Small intestine (tissue), 7 donors: ENCODE measurements at regions not wholly inside any gene's neighbourhood (a gene's known extent, or its start where the extent isn't known, plus 50 kb on each side); places are given as distances from the start of the nearest gene placed in this dataset.

Experiments
- DNase-seq, 2 donors: peaks; one replicate each; pipeline versions ENCODE4 v3.0.0 to v3.0.0-alpha.2; 2013
- FAIRE-seq: peaks from 2 replicates; lab custom pipeline; 2012; peaks lifted over from hg19 to GRCh38; lab: Jason Lieb, UNC
- H3K27ac ChIP-seq, 3 donors: one replicate each; pipeline ENCODE4 v1.5.1; 2013; ENCODE audit warnings: low read length in 2 of 3, mild to moderate bottlenecking in 2 of 3, control low read depth in 1 of 3, inconsistent platforms in 1 of 3, low read depth in 1 of 3, moderate library complexity in 1 of 3
- H3K27me3 ChIP-seq, 3 donors: one replicate each; pipeline ENCODE4 v1.6.1; 2013; ENCODE audit warnings: low read length in 3 of 3, inconsistent platforms in 1 of 3; ENCODE audit not compliant: control insufficient read depth in 3 of 3, insufficient read depth in 3 of 3
- H3K36me3 ChIP-seq, 3 donors: one replicate each; pipeline ENCODE4 v1.6.1; 2013; ENCODE audit warnings: low read length in 3 of 3, inconsistent platforms in 1 of 3, low read depth in 1 of 3, mild to moderate bottlenecking in 1 of 3, moderate library complexity in 1 of 3; ENCODE audit not compliant: control insufficient read depth in 3 of 3, insufficient read depth in 2 of 3
- H3K4me1 ChIP-seq, 3 donors: one replicate each; pipeline ENCODE4 v1.6.1; 2013; ENCODE audit warnings: low read length in 2 of 3, inconsistent platforms in 1 of 3, low read depth in 1 of 3, mild to moderate bottlenecking in 1 of 3, moderate library complexity in 1 of 3; ENCODE audit not compliant: control insufficient read depth in 3 of 3, insufficient read depth in 2 of 3
- H3K4me3 ChIP-seq, 3 donors: one replicate each; pipeline ENCODE4 v1.5.1; 2013; ENCODE audit warnings: low read length in 3 of 3, control low read depth in 1 of 3, inconsistent platforms in 1 of 3, low read depth in 1 of 3, mild to moderate bottlenecking in 1 of 3, moderate library complexity in 1 of 3
- H3K9me3 ChIP-seq, 2 donors: one replicate each; pipeline ENCODE4 v1.6.1; 2013; ENCODE audit warnings: low read depth in 1 of 2, low read length in 1 of 2; ENCODE audit not compliant: control insufficient read depth in 2 of 2, insufficient read depth in 1 of 2
- WGBS, 3 donors: extraction: QIAGEN DNeasy Blood & Tissue Kit; methylation state at CpG; one replicate each; pipeline ENCODE4 v1.1.7; 2013; 5-methylcytosine and 5-hydroxymethylcytosine counted together
- donor health status: healthy with polysubstance abuse.
- donor health status: control.
- donor health status: control.
- donor health status: Bipolar disorder and iron deficiency.
- donor health status: healthy.

- peaks cover 0 to 16% of the 10 kb centered on the region in 2 donors for H3K9me3 ChIP-seq
- no peaks in the 10 kb centered on the region for H3K27me3 ChIP-seq
- H3K4me1 ChIP-seq: no peaks in the 10 kb centered on the region
- no peak overlapping the region for H3K4me3 ChIP-seq
- no peak overlapping the region for H3K27ac ChIP-seq
- FAIRE-seq (no peak), DNase-seq (no peak)
- no peaks in the 10 kb centered on the region for H3K36me3 ChIP-seq
- 0 to 26% (median 13%) methylated on average over 1 of the region's 1 CpG for WGBS, 3 donors
Observed at GRCh38 chr5:21067724-21068123, 1079.7 kb upstream of the CDH18 start.

GRCh38 chr5:21063146-21063545 is 1075.1 kb upstream of the CDH18 start:
- WGBS, 3 donors: 75 to 84% (median 78%) methylated on average over 3 of the region's 3 CpGs

GRCh38 chr5:21058289-21058688 is 1070.3 kb upstream of the CDH18 start:
- H3K27ac ChIP-seq: no peak overlapping the region
- H3K36me3 ChIP-seq: no peaks in the 10 kb centered on the region
- peaks cover 4 to 14% of the 10 kb centered on the region in 2 donors for H3K9me3 ChIP-seq
- H3K4me3 ChIP-seq: no peak overlapping the region
- no peaks in the 10 kb centered on the region for H3K27me3 ChIP-seq
- DNase-seq: no peak
- H3K4me1 ChIP-seq: no peaks in the 10 kb centered on the region
- WGBS, 3 donors: 82 to 88% (median 85%) methylated on average over 5 of the region's 5 CpGs
- FAIRE-seq: no peak

More at GRCh38 chr5:21063146-21063545, 1075.1 kb upstream of the CDH18 start:
- Histone ChIP-seq H3K4me3 (no peak overlapping the region), H3K27ac (no peak overlapping the region), H3K9me3 (peaks cover 4 to 24% of the 10 kb centered on the region in 2 donors), H3K4me1 (no peaks in the 10 kb centered on the region), H3K36me3 (no peaks in the 10 kb centered on the region), H3K27me3 (no peaks in the 10 kb centered on the region)
- FAIRE-seq: no peak
- DNase-seq: no peak

- no peak for FAIRE-seq
- WGBS, 3 donors: 87 to 90% (median 88%) methylated on average over 1 of the region's 1 CpG
- Histone ChIP-seq H3K36me3 (no peaks in the 10 kb centered on the region), H3K4me1 (no peaks in the 10 kb centered on the region), H3K27me3 (no peaks in the 10 kb centered on the region), H3K9me3 (no peaks in the 10 kb centered on the region), H3K27ac (no peak overlapping the region), H3K4me3 (no peak overlapping the region)
- no peak for DNase-seq
Observed at GRCh38 chr5:21051945-21052344, 1063.9 kb upstream of the CDH18 start.

- no peak for FAIRE-seq
Observed at GRCh38 chr5:21049901-21050300, 1061.9 kb upstream of the CDH18 start.

GRCh38 chr5:21030981-21031380 is 1043.0 kb upstream of the CDH18 start:
- WGBS, 3 donors: 60 to 77% (median 65%) methylated on average over 4 of the region's 4 CpGs
- no peaks in the 10 kb centered on the region for H3K27me3 ChIP-seq
- no peak overlapping the region for H3K4me3 ChIP-seq
- H3K27ac ChIP-seq: no peak overlapping the region
- H3K4me1 ChIP-seq: no peaks in the 10 kb centered on the region
- DNase-seq: no peak
- H3K9me3 ChIP-seq: no peaks in the 10 kb centered on the region
- H3K36me3 ChIP-seq: no peaks in the 10 kb centered on the region
- FAIRE-seq: no peak

More at GRCh38 chr5:21049901-21050300, 1061.9 kb upstream of the CDH18 start:
- H3K4me3 ChIP-seq: no peak overlapping the region
- no peaks in the 10 kb centered on the region for H3K27me3 ChIP-seq
- H3K9me3 ChIP-seq: peaks cover 0 to 1% of the 10 kb centered on the region in 2 donors
- 33 to 47% (median 39%) methylated on average over 2 of the region's 2 CpGs for WGBS, 3 donors
- H3K27ac ChIP-seq: no peak overlapping the region
- no peaks in the 10 kb centered on the region for H3K4me1 ChIP-seq
- DNase-seq: no peak
- H3K36me3 ChIP-seq: no peaks in the 10 kb centered on the region

- no peak overlapping the region for H3K27ac ChIP-seq
- FAIRE-seq (no peak), DNase-seq (no peak)
- no peak overlapping the region for H3K4me3 ChIP-seq
- H3K9me3 ChIP-seq: peaks cover 0 to 6% of the 10 kb centered on the region in 2 donors
- H3K4me1 ChIP-seq: no peaks in the 10 kb centered on the region
- H3K27me3 ChIP-seq: no peaks in the 10 kb centered on the region
- WGBS, 3 donors: 57 to 63% (median 62%) methylated on average over 1 of the region's 1 CpG
- H3K36me3 ChIP-seq: no peaks in the 10 kb centered on the region
Observed at GRCh38 chr5:21024966-21025365, 1037.0 kb upstream of the CDH18 start.

GRCh38 chr5:21013237-21013636 is 1025.2 kb upstream of the CDH18 start:
- FAIRE-seq: no peak

GRCh38 chr5:21007781-21008180 is 1019.8 kb upstream of the CDH18 start:
- 66 to 87% (median 79%) methylated on average over 2 of the region's 2 CpGs for WGBS, 3 donors
- FAIRE-seq (no peak), DNase-seq (no peak)
- no peak overlapping the region for H3K4me3 ChIP-seq
- no peaks in the 10 kb centered on the region for H3K9me3 ChIP-seq
- no peak overlapping the region for H3K27ac ChIP-seq
- no peaks in the 10 kb centered on the region for H3K27me3 ChIP-seq
- no peaks in the 10 kb centered on the region for H3K4me1 ChIP-seq
- no peaks in the 10 kb centered on the region for H3K36me3 ChIP-seq

More at GRCh38 chr5:21013237-21013636, 1025.2 kb upstream of the CDH18 start:
- H3K9me3 ChIP-seq: peaks cover 0 to 1% of the 10 kb centered on the region in 2 donors
- no peaks in the 10 kb centered on the region for H3K27me3 ChIP-seq
- no peaks in the 10 kb centered on the region for H3K36me3 ChIP-seq
- H3K4me1 ChIP-seq: no peaks in the 10 kb centered on the region
- DNase-seq: no peak
- 44 to 48% (median 46%) methylated on average over 2 of the region's 2 CpGs for WGBS, 3 donors
- no peak overlapping the region for H3K4me3 ChIP-seq
- no peak overlapping the region for H3K27ac ChIP-seq
